Parathyroid adenoma (tissue), 2 donors: ENCODE measurements at regions not wholly inside any gene's neighbourhood (a gene's known extent, or its start where the extent isn't known, plus 50 kb on each side); places are given as distances from the start of the nearest gene placed in this dataset.

Source experiments
- H2AFZ ChIP-seq: fragments of 300-600 bp; sonication (generic); one replicate; pipeline ENCODE4 v1.7.0; 2017; ENCODE audit warnings: antibody characterized with exemption, mild to moderate bottlenecking
- H3K27ac ChIP-seq: fragments of 300-600 bp; sonication (generic); one replicate; pipeline ENCODE4 v1.7.0; 2017
- H3K27me3 ChIP-seq: fragments of 300-600 bp; sonication (generic); one replicate; pipeline ENCODE4 v1.7.0; 2017; ENCODE audit warnings: low read length; ENCODE audit not compliant: control insufficient read depth, insufficient read depth
- H3K36me3 ChIP-seq: fragments of 300-600 bp; sonication (generic); one replicate; pipeline ENCODE4 v1.7.0; 2017; ENCODE audit warnings: low read length; ENCODE audit not compliant: control insufficient read depth, insufficient read depth
- H3K4me1 ChIP-seq: fragments of 300-600 bp; sonication (generic); one replicate; pipeline ENCODE4 v1.7.0; 2017; ENCODE audit warnings: control low read depth
- H3K4me2 ChIP-seq: fragments of 300-600 bp; sonication (generic); one replicate; pipeline ENCODE4 v1.7.0; 2017; ENCODE audit warnings: low read length
- H3K4me3 ChIP-seq: fragments of 300-600 bp; sonication (generic); one replicate; pipeline ENCODE4 v1.7.0; 2017; ENCODE audit warnings: low read depth, low read length
- H3K79me2 ChIP-seq: fragments of 300-600 bp; sonication (generic); one replicate; pipeline ENCODE4 v1.7.0; 2017; ENCODE audit warnings: control low read depth
- H3K9ac ChIP-seq: fragments of 300-600 bp; sonication (generic); one replicate; pipeline ENCODE4 v1.7.0; 2017; ENCODE audit warnings: mild to moderate bottlenecking
- H3K9me3 ChIP-seq: fragments of 300-600 bp; sonication (generic); one replicate; pipeline ENCODE4 v1.7.0; 2017; ENCODE audit warnings: low read length; ENCODE audit not compliant: control insufficient read depth
- TF ChIP-seq, protein P1 (sequence below): fragments of 300-600 bp; sonication (generic); IDR thresholded peaks from one replicate; pipeline ENCODE4 v1.7.0; 2017; ENCODE audit warnings: antibody characterized with exemption, mild to moderate bottlenecking
- donor health status: primary hyperparathyroidism.

DNA sequence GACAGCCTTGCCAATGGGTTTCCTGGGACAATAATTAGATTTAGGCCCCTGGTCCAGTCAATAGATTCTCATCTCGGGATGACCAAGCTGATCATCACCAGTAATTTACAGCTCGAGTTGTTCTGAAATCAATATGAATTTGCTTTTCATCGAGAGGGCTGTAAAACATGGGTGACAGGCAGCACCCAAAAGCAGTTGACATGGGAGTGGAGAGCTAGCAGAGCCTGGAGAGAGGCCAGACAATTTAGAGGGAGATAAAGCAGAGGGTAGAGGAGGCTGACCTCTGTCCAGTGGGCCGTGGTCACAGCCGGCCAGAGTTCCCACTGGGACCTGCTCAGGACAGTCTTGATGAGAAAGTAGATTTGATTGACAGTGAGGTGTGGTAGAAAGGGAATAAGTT, 157.3 kb downstream of the ASCL4 start:
- TF ChIP-seq, protein P1, sequence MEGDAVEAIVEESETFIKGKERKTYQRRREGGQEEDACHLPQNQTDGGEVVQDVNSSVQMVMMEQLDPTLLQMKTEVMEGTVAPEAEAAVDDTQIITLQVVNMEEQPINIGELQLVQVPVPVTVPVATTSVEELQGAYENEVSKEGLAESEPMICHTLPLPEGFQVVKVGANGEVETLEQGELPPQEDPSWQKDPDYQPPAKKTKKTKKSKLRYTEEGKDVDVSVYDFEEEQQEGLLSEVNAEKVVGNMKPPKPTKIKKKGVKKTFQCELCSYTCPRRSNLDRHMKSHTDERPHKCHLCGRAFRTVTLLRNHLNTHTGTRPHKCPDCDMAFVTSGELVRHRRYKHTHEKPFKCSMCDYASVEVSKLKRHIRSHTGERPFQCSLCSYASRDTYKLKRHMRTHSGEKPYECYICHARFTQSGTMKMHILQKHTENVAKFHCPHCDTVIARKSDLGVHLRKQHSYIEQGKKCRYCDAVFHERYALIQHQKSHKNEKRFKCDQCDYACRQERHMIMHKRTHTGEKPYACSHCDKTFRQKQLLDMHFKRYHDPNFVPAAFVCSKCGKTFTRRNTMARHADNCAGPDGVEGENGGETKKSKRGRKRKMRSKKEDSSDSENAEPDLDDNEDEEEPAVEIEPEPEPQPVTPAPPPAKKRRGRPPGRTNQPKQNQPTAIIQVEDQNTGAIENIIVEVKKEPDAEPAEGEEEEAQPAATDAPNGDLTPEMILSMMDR, result no peak
- Histone ChIP-seq H3K4me3 (no peak overlapping the region), H3K36me3 (no peaks in the 10 kb centered on the region), H2AFZ (no peak overlapping the region), H3K79me2 (no peaks in the 10 kb centered on the region), H3K27ac (no peak overlapping the region), H3K9ac (no peak overlapping the region), H3K9me3 (no peaks in the 10 kb centered on the region), H3K4me2 (no peak overlapping the region), H3K27me3 (no peaks in the 10 kb centered on the region), H3K4me1 (no peaks in the 10 kb centered on the region)

DNA sequence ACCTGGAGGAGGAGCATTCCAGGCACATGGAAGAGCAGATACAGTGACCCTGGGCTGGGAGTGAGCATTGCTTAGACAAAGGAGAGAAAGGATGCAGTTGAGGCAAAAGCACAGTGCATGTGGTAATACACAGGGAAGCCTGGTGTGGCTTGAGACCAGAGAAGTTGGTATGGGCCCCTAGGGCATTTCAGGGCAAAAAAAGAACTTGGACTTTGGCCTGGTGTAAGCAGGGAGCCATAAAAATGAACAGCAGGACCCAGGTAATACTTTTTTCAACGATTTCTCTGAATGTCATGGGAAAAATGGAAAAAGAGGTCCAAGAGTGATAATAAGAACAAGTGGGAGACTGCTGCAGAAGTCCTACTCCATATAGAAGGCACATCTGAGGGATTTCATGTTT, 163.9 kb downstream of the ASCL4 start:
- Histone ChIP-seq H3K27ac (no peak overlapping the region), H3K4me2 (no peak overlapping the region), H3K9me3 (no peaks in the 10 kb centered on the region), H3K4me3 (no peak overlapping the region), H3K79me2 (no peaks in the 10 kb centered on the region), H3K9ac (no peak overlapping the region), H3K36me3 (no peaks in the 10 kb centered on the region), H3K27me3 (no peaks in the 10 kb centered on the region), H3K4me1 (no peaks in the 10 kb centered on the region), H2AFZ (no peak overlapping the region)
- TF ChIP-seq, protein P1, result no peak

DNA sequence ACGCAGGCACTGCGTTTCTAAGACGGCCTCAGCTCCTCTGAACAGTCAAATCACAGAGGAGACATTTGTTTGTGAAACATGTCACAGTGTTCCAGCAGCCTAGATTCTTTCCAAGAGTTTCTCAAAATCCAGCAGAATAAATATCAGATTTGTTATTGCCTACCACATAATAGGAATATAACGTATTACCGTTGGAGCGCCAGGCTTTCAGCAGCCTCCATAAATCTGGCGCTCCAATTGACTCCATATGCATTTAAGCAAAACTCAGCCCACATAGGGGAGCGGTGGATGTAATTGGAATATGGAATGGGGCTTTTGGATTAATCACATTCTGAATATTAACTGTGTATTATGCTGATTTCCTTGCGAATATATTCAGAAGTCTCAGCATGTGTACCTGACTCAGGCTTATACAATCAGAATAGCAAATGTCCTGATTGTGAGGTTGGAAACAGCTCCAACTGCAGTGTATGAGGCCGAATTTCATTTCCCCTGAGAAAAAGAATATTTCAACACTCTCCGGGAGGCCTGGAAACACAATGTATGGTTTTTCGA, 174.0 kb downstream of the ASCL4 start:
- H3K79me2 ChIP-seq, result no peaks in the 10 kb centered on the region
- H3K4me1 ChIP-seq, result no peaks in the 10 kb centered on the region
- H3K4me3 ChIP-seq, result no peak overlapping the region
- TF ChIP-seq, protein P1, result no peak
- no peak overlapping the region for H3K4me2 ChIP-seq
- no peaks in the 10 kb centered on the region for H3K36me3 ChIP-seq
- no peak overlapping the region for H3K9ac ChIP-seq
- H3K27me3 ChIP-seq, result no peaks in the 10 kb centered on the region
- no peak overlapping the region for H3K27ac ChIP-seq
- H2AFZ ChIP-seq, result no peak overlapping the region
- H3K9me3 ChIP-seq, result no peaks in the 10 kb centered on the region

DNA sequence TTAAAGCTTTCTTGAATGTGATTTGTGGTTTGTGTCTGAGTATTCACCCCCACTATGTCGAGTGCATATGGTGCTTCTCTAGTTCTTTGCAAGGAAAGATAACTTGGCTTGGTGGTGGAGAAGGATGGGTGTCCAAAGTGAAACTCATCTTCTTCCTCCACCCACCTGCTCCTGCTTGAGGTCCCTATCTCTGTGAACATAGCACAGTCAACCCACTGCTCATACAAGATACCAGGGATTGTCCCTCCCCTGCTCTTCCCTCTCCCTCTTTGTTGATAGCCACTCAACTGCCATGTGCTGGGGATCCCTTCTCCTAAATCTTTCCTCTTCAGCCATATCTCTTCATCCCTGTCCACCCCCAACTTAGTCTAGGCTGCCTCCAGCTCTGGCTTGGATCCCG, 176.5 kb downstream of the ASCL4 start:
- TF ChIP-seq, protein P1, result no peak
- no peaks in the 10 kb centered on the region for H3K9me3 ChIP-seq
- H3K27me3 ChIP-seq, result no peaks in the 10 kb centered on the region
- no peaks in the 10 kb centered on the region for H3K36me3 ChIP-seq
- no peak overlapping the region for H3K4me3 ChIP-seq
- no peak overlapping the region for H3K4me2 ChIP-seq
- H3K9ac ChIP-seq, result no peak overlapping the region
- H3K27ac ChIP-seq, result no peak overlapping the region
- H3K79me2 ChIP-seq, result no peaks in the 10 kb centered on the region
- no peak overlapping the region for H2AFZ ChIP-seq
- no peaks in the 10 kb centered on the region for H3K4me1 ChIP-seq

DNA sequence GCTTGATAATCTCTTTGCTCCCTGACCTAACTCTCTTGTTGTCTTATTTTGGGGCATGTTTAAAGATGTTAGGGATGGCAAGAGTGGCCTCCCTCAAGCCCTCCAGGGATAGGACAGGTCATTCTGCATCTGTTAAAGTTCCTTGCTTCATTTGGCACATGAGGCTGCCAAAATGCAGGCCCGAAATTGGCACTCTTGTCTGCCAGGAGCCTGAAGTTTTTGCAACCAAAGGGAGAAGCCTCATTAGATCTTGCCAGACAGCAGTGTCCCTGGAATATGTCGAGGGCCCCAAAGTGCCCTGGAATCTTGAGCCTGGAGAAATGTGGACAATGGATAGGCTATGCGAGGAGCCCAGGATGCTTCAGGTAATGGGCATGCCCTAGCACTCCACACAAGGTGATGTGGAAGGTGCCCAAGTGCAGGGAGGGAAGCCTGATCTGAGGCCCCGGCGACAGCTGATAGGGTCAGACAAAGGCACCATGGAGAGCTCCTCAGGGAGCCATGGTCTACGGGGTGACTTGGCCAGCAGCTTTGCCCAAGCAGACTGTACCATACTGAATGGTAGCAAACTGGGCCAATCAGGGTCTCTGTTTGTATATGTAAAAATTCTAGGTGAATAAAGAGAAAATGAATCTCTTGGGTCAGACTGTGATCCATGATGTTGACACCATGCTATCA, 173.0 kb upstream of the WSCD2 start:
- Histone ChIP-seq H3K79me2 (no peaks in the 10 kb centered on the region), H3K27me3 (no peaks in the 10 kb centered on the region), H3K4me1 (no peaks in the 10 kb centered on the region), H3K27ac (no peak overlapping the region), H3K9me3 (no peaks in the 10 kb centered on the region), H3K36me3 (no peaks in the 10 kb centered on the region), H3K4me3 (no peak overlapping the region), H3K9ac (no peak overlapping the region), H3K4me2 (no peak overlapping the region), H2AFZ (no peak overlapping the region)
- TF ChIP-seq, protein P1, result no peak
